ENCODE measurements at regions not wholly inside any gene's neighbourhood (a gene's known extent, or its start where the extent isn't known, plus 50 kb on each side); places are given as distances from the start of the nearest gene placed in this dataset.

- H3K27ac ChIP-seq (ENCODE audit: low read depth, low read length): peak overlapping the region; percentile 48
- no peaks in the 10 kb centered on the region for H4K20me1 ChIP-seq (ENCODE audit: insufficient read depth, low read length)
- no peaks in the 10 kb centered on the region for H3K9me3 ChIP-seq (ENCODE audit: low read depth, low read length)
- peaks cover 28% of the 10 kb centered on the region for H3K4me1 ChIP-seq (ENCODE audit: insufficient read depth, low read length)
- DNase-seq (ENCODE audit: insufficient read length, low spot score, missing footprints): peak; percentile 21
- no peak overlapping the region for H2AFZ ChIP-seq (ENCODE audit: low read length)
- H3K4me3 ChIP-seq (ENCODE audit: insufficient read depth, low read length): no peak overlapping the region
- TF ChIP-seq CTCF (IDR thresholded peaks at IDR 0.05; ENCODE audit: extremely low read depth, low read depth, low read length): no peak
- H3K79me2 ChIP-seq (ENCODE audit: insufficient read depth, low read length): no peaks in the 10 kb centered on the region
- H3K27me3 ChIP-seq (ENCODE audit: insufficient read depth, low read length): no peaks in the 10 kb centered on the region
- no peak overlapping the region for H3K4me2 ChIP-seq (ENCODE audit: insufficient read depth, low read length)
- H3K36me3 ChIP-seq (ENCODE audit: insufficient read depth, low read length): no peaks in the 10 kb centered on the region
These were observed 50.5 kb upstream of the MAP4K3 start for GRCh38 chr2:39487398-39488250.

- Histone ChIP-seq H4K20me1 (ENCODE audit: insufficient read depth, low read length) (no peaks in the 10 kb centered on the region), H3K36me3 (ENCODE audit: insufficient read depth, low read length) (no peaks in the 10 kb centered on the region), H3K27ac (ENCODE audit: low read depth, low read length) (peak overlapping the region; percentile 70), H3K79me2 (ENCODE audit: insufficient read depth, low read length) (no peaks in the 10 kb centered on the region), H3K4me1 (ENCODE audit: insufficient read depth, low read length) (peaks cover 31% of the 10 kb centered on the region), H3K27me3 (ENCODE audit: insufficient read depth, low read length) (no peaks in the 10 kb centered on the region), H3K4me3 (ENCODE audit: insufficient read depth, low read length) (no peak overlapping the region), H2AFZ (ENCODE audit: low read length) (peak overlapping the region; percentile 84), H3K4me2 (ENCODE audit: insufficient read depth, low read length) (no peak overlapping the region), H3K9me3 (ENCODE audit: low read depth, low read length) (no peaks in the 10 kb centered on the region)
- no peak for DNase-seq (ENCODE audit: insufficient read length, low spot score, missing footprints)
- TF ChIP-seq CTCF (IDR thresholded peaks at IDR 0.05; ENCODE audit: extremely low read depth, low read depth, low read length): no peak
These were observed 51.4 kb upstream of the MAP4K3 start for GRCh38 chr2:39488450-39488849.

GRCh38 chr2:39490586-39490985 lies 53.5 kb upstream of the MAP4K3 start:
- Histone ChIP-seq H2AFZ (ENCODE audit: low read length) (no peak overlapping the region), H3K27ac (ENCODE audit: low read depth, low read length) (no peak overlapping the region), H3K79me2 (ENCODE audit: insufficient read depth, low read length) (no peaks in the 10 kb centered on the region), H4K20me1 (ENCODE audit: insufficient read depth, low read length) (no peaks in the 10 kb centered on the region), H3K4me2 (ENCODE audit: insufficient read depth, low read length) (no peak overlapping the region), H3K9me3 (ENCODE audit: low read depth, low read length) (no peaks in the 10 kb centered on the region), H3K27me3 (ENCODE audit: insufficient read depth, low read length) (no peaks in the 10 kb centered on the region), H3K36me3 (ENCODE audit: insufficient read depth, low read length) (no peaks in the 10 kb centered on the region), H3K4me1 (ENCODE audit: insufficient read depth, low read length) (peaks cover 42% of the 10 kb centered on the region), H3K4me3 (ENCODE audit: insufficient read depth, low read length) (no peak overlapping the region)
- DNase-seq (ENCODE audit: insufficient read length, low spot score, missing footprints): no peak
- no peak for TF ChIP-seq CTCF (IDR thresholded peaks at IDR 0.05; ENCODE audit: extremely low read depth, low read depth, low read length)

GRCh38 chr2:39491653-39492052 lies 54.6 kb upstream of the MAP4K3 start:
- Histone ChIP-seq H4K20me1 (ENCODE audit: insufficient read depth, low read length) (no peaks in the 10 kb centered on the region), H3K36me3 (ENCODE audit: insufficient read depth, low read length) (no peaks in the 10 kb centered on the region), H2AFZ (ENCODE audit: low read length) (no peak overlapping the region), H3K4me2 (ENCODE audit: insufficient read depth, low read length) (peak overlapping the region; percentile 33), H3K9me3 (ENCODE audit: low read depth, low read length) (no peaks in the 10 kb centered on the region), H3K27ac (ENCODE audit: low read depth, low read length) (peak overlapping the region; percentile 90), H3K4me3 (ENCODE audit: insufficient read depth, low read length) (no peak overlapping the region), H3K4me1 (ENCODE audit: insufficient read depth, low read length) (peaks cover 50% of the 10 kb centered on the region), H3K79me2 (ENCODE audit: insufficient read depth, low read length) (no peaks in the 10 kb centered on the region), H3K27me3 (ENCODE audit: insufficient read depth, low read length) (no peaks in the 10 kb centered on the region)
- no peak for TF ChIP-seq CTCF (IDR thresholded peaks at IDR 0.05; ENCODE audit: extremely low read depth, low read depth, low read length)
- DNase-seq (ENCODE audit: insufficient read length, low spot score, missing footprints): no peak
